GM12878 (cell line): ENCODE measurements at regions not wholly inside any gene's neighbourhood (a gene's known extent, or its start where the extent isn't known, plus 50 kb on each side); places are given as distances from the start of the nearest gene placed in this dataset.

Source experiments
- ATAC-seq: fragments of 200-7000 bp; cut with Tn5 transposase; 3 replicates; pipeline ENCODE4 v1.9.1; 2020; ENCODE audit warnings: mild to moderate bottlenecking, moderate library complexity
- BruUV-seq: library from RNA; stranded (reverse); fragments of 400-500 nt; replicated peaks from 2 replicates; lab custom pipeline; 2021; lab: Mats Ljungman, UMichigan
- CTCF ChIA-PET: fragments of 300-600 bp; sonication (Branson Sonifier 250); formaldehyde crosslinking; extraction: SDS; loops from one replicate; lab custom pipeline; 2021; ENCODE audit warnings: inconsistent platforms; lab: Yijun Ruan, JAX
- POLR2A ChIA-PET: fragments of 350-600 bp; formaldehyde crosslinking; extraction: SDS; loops from one replicate; lab custom pipeline; 2021; ENCODE audit warnings: inconsistent platforms; lab: Charles Lee
- RAD21 ChIA-PET: fragments of 300-600 bp; sonication (Branson Sonifier 250); formaldehyde crosslinking; loops from one replicate; lab custom pipeline; 2023; ENCODE audit warnings: antibody characterized with exemption; ENCODE audit not compliant: unreplicated experiment; lab: Charles Lee
- SMC1A ChIA-PET: fragments of 300-600 bp; sonication (Branson Sonifier 250); formaldehyde crosslinking; loops from one replicate; lab custom pipeline; 2023; ENCODE audit not compliant: unreplicated experiment, uncharacterized antibody; lab: Charles Lee
- DNase-seq: peaks from one replicate; pipeline ENCODE4 v3.0.0-alpha.2; 2011; ENCODE audit warnings: low read depth, low spot score
- FAIRE-seq: peaks from 3 replicates; lab custom pipeline; 2011; peaks lifted over from hg19 to GRCh38; lab: Jason Lieb, UNC
- H2AFZ ChIP-seq: 2 replicates; pipeline ENCODE4 v1.6.0; 2011; ENCODE audit warnings: low read depth, low read length, control low read depth; ENCODE audit not compliant: control insufficient read depth
- H3K27ac ChIP-seq: 2 replicates; pipeline ENCODE4 v1.5.1; 2011; ENCODE audit warnings: control low read depth; ENCODE audit not compliant: control insufficient read depth, insufficient read depth
- H3K27me3 ChIP-seq, 2 experiments: replicated peaks in 1 of 2; 2 replicates each; pipeline versions ENCODE4 v1.6.0 to v1.6.1; 2011; ENCODE audit warnings: low read length in 1 of 2; ENCODE audit not compliant: control insufficient read depth in 2 of 2, insufficient read depth in 2 of 2
- H3K36me3 ChIP-seq, 2 experiments: 2 replicates each; pipeline ENCODE4 v1.5.1; 2011; ENCODE audit warnings: low read length in 1 of 2; ENCODE audit not compliant: control insufficient read depth in 2 of 2, insufficient read depth in 2 of 2
- H3K4me1 ChIP-seq: 2 replicates; pipeline ENCODE4 v1.6.1; 2011; ENCODE audit warnings: mild to moderate bottlenecking, low read length, moderate library complexity, mixed read lengths; ENCODE audit not compliant: control insufficient read depth, insufficient read depth
- H3K4me2 ChIP-seq: 2 replicates; pipeline ENCODE4 v1.6.0; 2011; ENCODE audit warnings: control low read depth; ENCODE audit not compliant: control insufficient read depth, insufficient read depth
- H3K4me3 ChIP-seq: fragments of 200-600 bp; sonication (generic); 2 replicates; pipeline ENCODE4 v1.5.1; 2016
- H3K79me2 ChIP-seq: 2 replicates; pipeline ENCODE4 v1.6.0; 2011; ENCODE audit warnings: low read length; ENCODE audit not compliant: control insufficient read depth, insufficient read depth
- H3K9ac ChIP-seq: 2 replicates; pipeline ENCODE4 v1.8.0; 2011; ENCODE audit warnings: low read length, control low read depth, mixed read lengths; ENCODE audit not compliant: control insufficient read depth, insufficient read depth
- H3K9me3 ChIP-seq: replicated peaks from 3 replicates; pipeline ENCODE4 v1.5.1; 2011; ENCODE audit warnings: mild to moderate bottlenecking, low read length; ENCODE audit not compliant: control insufficient read depth, insufficient read depth
- H4K20me1 ChIP-seq: 2 replicates; pipeline ENCODE4 v1.6.0; 2011; ENCODE audit not compliant: control insufficient read depth, insufficient read depth
- BACH1 ChIP-seq: fragments of 450-650 bp; IDR thresholded peaks from 2 replicates; pipeline ENCODE4 v1.6.1; 2017; ENCODE audit warnings: mild to moderate bottlenecking, borderline replicate concordance
- BCL3 ChIP-seq: IDR thresholded peaks from 2 replicates; pipeline ENCODE4 v1.6.1; 2011; ENCODE audit warnings: borderline replicate concordance, low read depth, mild to moderate bottlenecking, moderate library complexity, low read length; ENCODE audit not compliant: insufficient read depth, poor library complexity, severe bottlenecking
- MEF2A ChIP-seq: IDR thresholded peaks from 2 replicates; pipeline ENCODE4 v1.6.1; 2011; ENCODE audit warnings: low read depth, mild to moderate bottlenecking, low read length, moderate library complexity; ENCODE audit not compliant: insufficient read depth
- NR2C1 ChIP-seq: fragments of 450-650 bp; IDR thresholded peaks from 2 replicates; pipeline ENCODE4 v1.6.1; 2017; ENCODE audit warnings: antibody characterized with exemption, mild to moderate bottlenecking, moderate library complexity
- RAD21 ChIP-seq: IDR thresholded peaks from 2 replicates; pipeline ENCODE4 v1.6.1; 2011; ENCODE audit warnings: mild to moderate bottlenecking, low read depth, low read length, moderate library complexity; ENCODE audit not compliant: insufficient read depth
- RUNX3 ChIP-seq: IDR thresholded peaks from 2 replicates; pipeline ENCODE4 v1.6.1; 2012; ENCODE audit warnings: low read length, inconsistent platforms
- YBX1 ChIP-seq: fragments of 450-650 bp; IDR thresholded peaks from 2 replicates; pipeline ENCODE4 v1.6.1; 2016; ENCODE audit warnings: antibody characterized with exemption
- WGBS: methylation state at CpG from one replicate; pipeline ENCODE4 v1.1.6; 2016; ENCODE audit warnings: low lambda C conversion rate; ENCODE audit not compliant: insufficient replicate concordance, insufficient coverage; ENCODE audit errors: missing lambda C conversion rate; 5-methylcytosine and 5-hydroxymethylcytosine counted together
- in situ Hi-C: fragments of 300-500 bp; cut with MboI; formaldehyde crosslinking; loops from 9 replicates; pipeline ENCODE4 v1.14.3; 2018; ENCODE audit warnings: mixed read lengths
- intact Hi-C: fragments of 100-400 bp; cut with micrococcal nuclease; formaldehyde crosslinking; loops from one replicate; pipeline ENCODE4 v1.14.2; 2022; ENCODE audit not compliant: unreplicated experiment

- ChIA-PET RAD21 (no interaction called here), POLR2A (no interaction called here), CTCF (no interaction called here), SMC1A (no interaction called here)
- Histone ChIP-seq H3K4me2 (no peak overlapping the region), H3K4me3 (no peak overlapping the region), H3K27ac (no peak overlapping the region), H4K20me1 (no peaks in the 10 kb centered on the region), H2AFZ (no peak overlapping the region), H3K9me3 (no peaks in the 10 kb centered on the region), H3K27me3 (no peaks in the 10 kb centered on the region), H3K79me2 (no peaks in the 10 kb centered on the region), H3K9ac (no peak overlapping the region), H3K36me3 (no peaks in the 10 kb centered on the region), H3K4me1 (no peaks in the 10 kb centered on the region)
- in situ Hi-C loops: no loop called here
- no peak for TF ChIP-seq BACH1
- no peak for TF ChIP-seq RUNX3
- TF ChIP-seq MEF2A: no peak
- TF ChIP-seq NR2C1: no peak
- TF ChIP-seq YBX1: no peak
- DNase-seq: no peak
- 44% methylated on average over 4 of the region's 4 CpGs for WGBS
- ATAC-seq: no peak
- BruUV-seq: no TSS peak
- no peak for FAIRE-seq
- intact Hi-C loops: no loop called here
These were observed 630.9 kb upstream of the ATXN7L3B start for GRCh38 chr12:73906757-73907156.

- FAIRE-seq (no peak), DNase-seq (no peak), ATAC-seq (peak; percentile 19; the same call in 1 of the 3 replicates)
- SMC1A ChIA-PET: interaction anchor here (0.6 kb wide), 1 partner anchor 37 kb away, joined by 3 read pairs; no protein-coding TSS in a partner anchor
- H4K20me1 ChIP-seq: no peaks in the 10 kb centered on the region
- CTCF ChIA-PET: interaction anchor here (1.1 to 1.9 kb wide), 3 partner anchors 8 to 479 kb away, joined by 4 to 7 read pairs (median 4); no protein-coding TSS in a partner anchor
- in situ Hi-C loops: no loop called here
- no peaks in the 10 kb centered on the region for H3K79me2 ChIP-seq
- TF ChIP-seq RAD21 (peak; percentile 41; the same call in 1 of the 2 replicates), BCL3 (no peak)
- no peaks in the 10 kb centered on the region for H3K9me3 ChIP-seq
- no peak overlapping the region for H2AFZ ChIP-seq
- no peaks in the 10 kb centered on the region for H3K36me3 ChIP-seq
- H3K9ac ChIP-seq: no peak overlapping the region
- H3K27me3 ChIP-seq: no peaks in the 10 kb centered on the region
- POLR2A ChIA-PET: no interaction called here
- BruUV-seq: no TSS peak
- RAD21 ChIA-PET: no interaction called here
- H3K4me1 ChIP-seq: no peaks in the 10 kb centered on the region
- intact Hi-C loops: no loop called here
- H3K4me2 ChIP-seq: no peak overlapping the region
- no peak overlapping the region for H3K4me3 ChIP-seq
- H3K27ac ChIP-seq: no peak overlapping the region
- 58% methylated on average over 1 of the region's 1 CpG for WGBS
These were observed 601.8 kb upstream of the ATXN7L3B start for GRCh38 chr12:73935817-73936216.
